ENCODE measurements at regions not wholly inside any gene's neighbourhood (a gene's known extent, or its start where the extent isn't known, plus 50 kb on each side); places are given as distances from the start of the nearest gene placed in this dataset.

GRCh38 chr7:381211-382042 lies 91.5 kb downstream of the FOXL3 start:
- no peak for DNase-seq

DNA sequence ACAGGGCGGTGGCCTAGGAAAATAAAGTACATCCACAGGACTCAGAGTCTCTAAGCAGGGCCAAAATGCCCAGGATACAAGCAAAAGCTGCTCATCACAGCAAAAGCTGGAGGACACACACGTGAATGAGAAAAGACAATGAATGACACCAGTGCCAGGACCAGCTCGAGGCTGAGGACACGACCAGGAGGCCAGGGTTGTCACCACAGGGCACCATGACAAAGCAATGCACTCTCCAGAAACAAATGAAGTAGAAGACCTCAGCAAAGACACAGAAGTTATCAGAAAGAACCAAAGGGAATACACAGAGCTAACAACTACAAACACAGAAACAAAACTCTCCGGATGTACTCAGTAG lies 92.1 kb downstream of the FOXL3 start:
- DNase-seq = no peak

- DNase-seq = no peak
These were observed 96.4 kb downstream of the FOXL3 start for GRCh38 chr7:386385-386784.

GRCh38 chr7:387132-388022 lies 97.4 kb downstream of the FOXL3 start:
- DNase-seq = no peak

GRCh38 chr7:388023-388960 lies 98.3 kb downstream of the FOXL3 start:
- DNase-seq = no peak

- no peak for DNase-seq
These were observed 99.2 kb downstream of the FOXL3 start for GRCh38 chr7:388961-389701.

- no peak for DNase-seq
These were observed 100.1 kb downstream of the FOXL3 start for GRCh38 chr7:389911-390601.

- DNase-seq = no peak
These were observed 100.9 kb downstream of the FOXL3 start for GRCh38 chr7:390761-391410.

DNA sequence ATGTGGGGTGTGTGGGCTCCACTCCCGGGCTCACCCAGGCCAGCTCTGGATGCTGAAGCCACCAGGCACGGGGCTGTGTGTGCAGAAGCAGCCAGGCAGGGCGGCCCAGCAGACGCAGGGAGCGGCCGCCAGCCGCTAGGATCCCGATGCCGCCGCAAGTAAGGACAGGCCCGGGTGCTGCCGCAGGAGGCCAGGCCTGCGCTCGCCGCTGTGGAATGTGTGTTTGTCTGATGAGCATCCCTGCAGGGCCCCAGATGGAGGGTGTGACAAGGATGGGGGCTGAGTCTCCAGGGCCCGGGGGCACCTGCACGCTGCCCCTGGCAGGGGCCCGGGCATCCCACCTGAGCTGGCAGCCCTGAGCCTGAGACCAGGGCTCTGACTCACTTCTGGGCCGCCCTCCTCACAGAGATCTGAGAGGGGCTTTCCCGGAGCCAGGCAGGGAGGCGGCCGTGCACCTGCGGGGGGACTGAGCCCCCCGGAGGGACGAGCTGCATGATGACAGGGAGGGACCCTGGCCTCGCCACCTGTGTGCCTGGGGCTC lies 101.5 kb downstream of the FOXL3 start:
- no peak for DNase-seq

- no peak for DNase-seq
These were observed 102.1 kb downstream of the FOXL3 start for GRCh38 chr7:391961-392524.

- no peak for DNase-seq
These were observed 102.9 kb downstream of the FOXL3 start for GRCh38 chr7:392822-393221.

DNA sequence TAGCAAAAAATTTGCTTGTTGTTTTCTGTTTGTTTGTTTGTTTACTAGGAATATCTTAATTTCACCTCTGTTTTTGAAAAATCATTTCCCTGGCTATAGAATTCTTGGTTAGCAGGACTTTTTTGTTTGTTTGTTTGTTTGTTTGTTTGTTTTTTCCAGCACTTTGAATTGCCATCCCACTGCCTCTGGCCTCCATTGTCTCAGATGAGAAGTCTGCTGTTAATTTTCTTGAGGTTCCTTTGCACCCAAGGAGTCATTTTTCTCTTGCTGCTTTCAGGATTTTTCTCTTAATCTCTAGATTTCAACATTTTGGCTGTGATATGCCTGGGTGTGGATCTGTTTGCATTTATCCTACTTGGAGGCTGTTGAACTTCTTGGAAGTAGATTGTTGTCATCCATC lies 105.7 kb downstream of the FOXL3 start:
- no peak for DNase-seq

DNA sequence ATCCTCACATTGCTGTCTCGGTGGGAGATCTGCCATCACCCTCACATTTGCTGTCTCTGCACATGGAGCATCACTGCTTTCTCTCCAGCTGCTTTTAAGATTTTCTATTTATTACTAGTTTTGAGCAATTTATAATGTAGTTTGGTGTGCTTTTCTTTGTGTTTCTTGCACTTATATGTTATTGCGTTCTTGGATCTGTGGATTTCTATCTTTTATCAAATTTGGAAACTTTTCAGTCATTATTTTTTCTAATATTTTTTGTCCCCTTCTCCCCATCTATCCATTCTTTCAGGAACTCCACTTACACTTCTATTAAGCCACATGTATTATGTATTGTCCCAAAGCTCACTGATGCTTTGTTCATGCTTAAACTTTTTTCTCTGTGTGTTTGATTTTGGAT lies 108.9 kb downstream of the FOXL3 start:
- no peak for DNase-seq

DNA sequence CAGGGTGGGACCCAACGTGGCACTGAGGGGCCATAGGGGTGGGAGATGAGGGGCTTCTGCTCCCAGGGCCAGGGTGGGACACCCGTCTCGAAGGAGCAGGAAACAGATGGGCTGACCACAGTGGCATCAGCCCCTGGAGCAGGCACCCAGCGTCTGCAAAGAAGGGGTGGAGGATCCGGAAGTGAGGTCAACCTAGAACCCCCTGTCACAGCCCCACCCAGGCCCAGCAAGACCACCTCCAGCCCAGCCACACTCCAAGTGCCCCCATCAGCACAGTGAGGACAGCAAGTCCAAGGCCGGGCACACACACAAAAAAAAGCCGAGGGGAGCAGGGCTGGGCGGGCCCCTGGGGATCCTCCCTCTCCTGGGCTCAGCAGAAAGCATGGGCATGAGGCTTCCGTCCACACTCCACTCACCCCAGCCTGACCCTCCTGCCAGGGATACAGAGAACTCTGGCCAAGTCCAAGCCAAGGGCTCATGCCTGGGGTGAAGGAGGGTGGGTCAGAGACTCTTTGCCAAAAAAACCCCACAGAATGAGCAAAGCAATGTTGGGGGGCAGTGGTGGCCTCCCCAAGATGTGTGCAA lies 111.0 kb downstream of the FOXL3 start:
- DNase-seq = no peak

GRCh38 chr7:401495-401894 lies 111.5 kb downstream of the FOXL3 start:
- no peak for DNase-seq

DNA sequence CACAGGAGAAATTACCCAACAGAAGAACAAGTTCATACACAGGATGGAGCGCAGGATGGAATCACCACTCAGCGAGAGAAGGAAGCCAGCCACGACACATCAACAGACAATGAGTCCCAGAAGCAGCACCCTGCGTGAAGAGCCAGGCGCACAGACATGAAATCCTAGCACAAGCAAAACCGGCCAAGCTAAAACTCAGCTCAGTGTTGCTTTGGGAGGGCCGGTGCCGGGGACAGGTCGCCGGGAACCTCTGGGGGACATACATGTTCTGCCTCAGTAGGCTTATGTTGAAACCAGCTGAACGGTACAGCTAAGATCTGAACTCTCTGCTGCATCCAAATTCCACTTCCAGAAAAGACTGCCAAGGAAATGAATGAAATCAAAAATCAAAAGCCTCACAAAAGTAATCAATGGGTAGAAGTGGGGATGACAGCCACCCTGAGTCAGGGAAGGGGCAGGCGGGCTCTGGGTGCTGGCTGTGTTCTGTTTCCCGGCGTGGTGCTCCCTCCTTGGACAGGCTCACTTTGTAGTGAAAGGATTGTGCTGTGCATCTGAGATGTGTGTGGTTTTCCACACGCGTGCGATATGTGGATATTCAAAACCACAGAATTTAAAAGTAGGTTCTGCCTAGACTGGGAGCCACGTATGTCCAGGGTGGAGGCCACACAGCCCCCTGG lies 114.7 kb downstream of the PDGFA start:
- no peak for DNase-seq

DNA sequence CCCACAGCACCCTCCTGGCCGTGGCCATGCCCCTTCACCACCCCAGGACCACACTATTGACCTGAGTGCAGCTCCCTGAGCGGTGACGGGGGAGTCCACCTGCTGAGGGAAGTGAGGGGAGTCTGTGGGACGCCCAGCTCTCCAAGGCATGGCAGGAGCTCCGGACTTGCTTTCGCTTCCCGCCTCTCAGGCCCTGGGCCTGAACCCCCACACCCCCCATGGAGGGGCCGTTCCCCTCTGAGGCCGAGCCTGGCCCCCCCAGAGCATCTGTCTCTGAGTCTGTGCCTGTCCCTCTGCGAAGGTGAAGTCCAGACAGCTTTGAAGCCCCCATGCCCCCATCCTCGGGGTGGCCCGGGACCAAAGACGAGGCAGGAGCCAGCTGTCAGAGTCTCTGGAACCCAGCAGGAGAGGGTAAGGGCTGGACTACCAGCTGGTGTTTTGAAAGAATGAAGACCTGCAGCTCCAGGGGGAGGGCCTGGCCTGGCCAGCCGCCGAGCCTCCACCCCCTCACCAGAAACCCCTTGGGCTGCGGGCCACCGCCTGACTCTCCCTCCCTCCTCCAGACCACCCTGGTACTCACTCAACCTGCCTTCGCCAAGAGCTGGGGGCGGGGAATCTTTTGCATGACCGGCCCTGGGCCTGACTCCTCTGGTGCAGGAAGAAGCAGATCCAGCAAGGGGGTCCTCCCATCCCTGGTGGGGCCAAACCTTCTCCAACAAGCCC lies 114.0 kb downstream of the PDGFA start:
- no peak for DNase-seq

Data from amygdala (tissue), 56 donors.